Pons (tissue), 1 donor: ENCODE measurements at regions not wholly inside any gene's neighbourhood (a gene's known extent, or its start where the extent isn't known, plus 50 kb on each side); places are given as distances from the start of the nearest gene placed in this dataset.
"Not testable (repeated sequence)": the region's sequence is repeated elsewhere in the genome, so short reads cannot be mapped to it uniquely, and the experiment has no call there.

ENCODE experiments used
- DNase-seq: peaks from one replicate; pipeline ENCODE4 v3.0.0-alpha.2; 2016; ENCODE audit warnings: low spot score

DNA sequence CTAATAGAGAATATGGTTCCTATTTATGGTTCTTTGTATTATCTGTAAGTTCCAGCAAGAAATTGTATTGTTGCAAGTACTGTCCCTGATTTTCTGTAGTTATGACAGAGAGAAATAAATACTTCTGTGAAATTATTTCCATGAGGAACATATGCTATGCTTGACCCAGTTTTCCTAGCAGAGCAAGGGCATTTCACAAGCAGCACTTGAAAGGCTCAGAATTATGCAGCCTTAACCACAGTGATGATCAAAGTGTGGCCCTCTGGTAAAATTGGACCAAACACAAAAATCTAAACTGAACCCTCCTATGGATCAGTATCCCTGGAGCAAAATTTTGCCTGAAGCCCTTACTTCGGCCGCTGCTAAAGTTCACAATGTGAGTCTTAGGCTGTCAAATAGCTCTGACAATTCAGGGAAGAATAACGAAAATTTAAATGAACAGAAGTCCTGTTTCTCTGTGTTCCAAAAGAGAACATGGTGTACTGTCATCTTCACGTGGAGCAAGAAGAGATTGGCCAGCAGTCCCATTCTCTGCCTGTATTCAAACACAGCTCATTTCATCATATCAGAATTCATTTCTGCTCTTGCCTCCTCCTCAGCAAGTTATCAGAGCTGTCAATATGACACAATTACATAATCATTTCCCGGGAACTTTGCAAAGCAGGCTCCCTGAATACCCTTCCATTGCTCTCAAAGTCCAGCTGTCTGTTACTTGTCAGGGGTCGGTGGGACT lies 471.9 kb downstream of the RPS29 start:
- no peak for DNase-seq

DNA sequence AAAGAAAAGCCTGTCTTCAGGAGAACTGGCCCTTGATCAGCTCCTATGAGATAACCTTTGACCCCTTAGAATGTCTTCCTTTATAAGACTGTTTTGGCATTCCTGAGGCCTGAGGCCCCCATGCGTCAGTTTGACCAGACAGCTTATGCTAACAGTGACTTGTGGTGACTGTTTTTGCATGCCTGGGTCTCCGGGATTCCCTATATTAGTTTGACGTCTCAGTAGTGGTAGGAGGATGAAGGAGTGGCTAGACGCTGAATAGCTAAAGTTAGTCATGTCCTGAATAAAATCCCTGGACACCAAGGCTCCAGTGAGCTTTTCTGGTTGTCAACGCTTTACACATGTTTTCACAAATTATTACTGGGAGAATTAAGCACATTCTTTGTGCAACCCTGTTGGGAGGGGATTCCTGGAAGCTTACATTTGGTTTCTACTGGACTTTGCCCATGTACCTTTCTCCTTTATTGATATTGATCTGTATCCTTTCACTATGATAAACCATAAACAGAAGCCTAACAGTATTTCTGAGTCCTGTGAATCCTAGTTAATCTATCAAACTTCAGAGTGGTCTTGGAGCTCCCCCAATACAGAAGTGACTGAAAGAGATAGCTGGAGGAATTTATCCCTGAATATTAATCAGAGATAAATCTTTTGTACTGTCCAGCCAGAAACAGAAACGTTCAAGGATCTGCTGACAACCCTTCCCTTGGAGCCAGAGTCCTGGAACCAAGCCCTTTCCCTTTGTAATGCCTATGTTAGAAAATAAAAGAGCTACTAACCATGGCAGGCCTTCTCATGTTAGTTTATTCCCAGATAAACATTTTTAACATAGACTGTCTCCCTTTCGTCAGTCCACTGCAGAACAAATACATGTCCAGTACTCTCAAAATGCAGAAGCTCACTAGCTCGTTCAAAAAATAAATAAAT lies 479.2 kb downstream of the RPS29 start:
- no peak for DNase-seq

DNA sequence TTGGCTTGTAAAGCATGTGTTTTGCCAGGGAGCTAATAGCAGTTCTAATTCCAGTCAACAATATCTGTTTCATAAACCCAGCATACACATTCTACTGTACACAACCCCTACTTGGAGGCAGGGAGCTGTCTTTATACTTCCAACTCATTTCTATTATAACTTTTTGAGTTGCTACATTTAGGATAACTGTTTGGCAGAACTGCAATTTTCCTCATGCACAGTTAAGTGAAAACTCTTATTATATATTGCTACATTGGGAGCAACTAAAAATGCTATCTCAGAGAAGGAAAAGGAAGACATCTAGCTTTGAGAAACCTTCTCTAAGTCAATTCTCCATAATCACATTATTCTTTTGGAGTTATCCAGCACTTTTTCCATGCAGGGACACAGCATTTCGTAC lies 480.2 kb downstream of the RPS29 start:
- no peak for DNase-seq

DNA sequence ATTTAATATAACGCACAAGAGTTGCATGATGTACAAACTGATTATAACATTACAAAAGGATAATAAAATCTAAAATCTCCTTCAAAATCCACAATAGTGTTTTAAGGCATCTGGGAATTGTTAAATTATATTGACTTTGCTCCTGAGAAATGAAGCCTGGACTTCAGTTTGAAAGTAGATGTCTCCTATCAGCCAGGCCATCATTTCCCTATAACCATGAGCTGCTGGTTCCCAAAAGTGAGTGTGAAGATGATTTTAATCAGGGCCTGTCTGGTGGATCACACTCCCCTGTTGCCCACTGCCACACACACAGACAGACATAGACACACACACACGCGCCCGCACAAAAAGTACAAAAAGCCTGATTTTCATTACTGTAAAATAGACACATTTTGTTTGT lies 480.7 kb downstream of the RPS29 start:
- no peak for DNase-seq

DNA sequence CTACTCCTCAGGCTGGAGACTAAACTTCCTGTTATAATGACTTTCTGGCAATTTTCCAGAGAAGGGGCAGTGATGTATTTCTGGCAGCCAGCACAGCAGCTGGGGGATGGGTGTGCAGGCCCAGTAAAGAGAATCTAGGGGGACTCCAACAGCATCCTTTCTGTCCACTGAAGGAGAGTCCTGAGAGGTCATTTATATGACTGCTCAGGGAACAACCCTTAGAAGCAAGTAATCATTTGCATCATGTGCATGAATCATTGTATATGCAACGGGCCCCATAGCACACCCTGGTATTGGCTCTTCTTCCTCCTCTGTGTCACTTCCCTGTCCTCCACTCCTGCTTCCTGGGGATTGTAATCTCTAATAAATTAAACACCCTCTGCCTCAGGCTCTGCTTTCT lies 493.8 kb downstream of the RPS29 start:
- DNase-seq, result no peak

DNA sequence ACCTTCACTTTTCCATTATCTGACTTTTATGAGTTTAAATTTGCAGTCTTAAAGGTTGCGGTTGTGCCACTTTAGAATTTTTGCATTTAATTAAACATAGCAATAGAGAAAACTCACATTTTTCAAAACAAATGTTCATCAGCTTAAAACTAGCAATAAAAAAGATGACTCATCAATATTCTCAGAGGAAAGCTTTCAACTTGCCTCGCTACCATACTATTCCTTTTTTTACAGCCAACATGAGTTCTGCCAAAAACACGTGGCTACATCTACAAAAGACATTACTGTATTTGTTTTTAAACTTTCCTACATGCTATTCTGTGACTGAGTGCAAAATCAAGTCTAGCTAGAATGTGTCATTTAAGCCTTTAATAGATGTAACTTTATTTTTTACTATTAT lies 497.1 kb downstream of the RPS29 start:
- no peak for DNase-seq

DNA sequence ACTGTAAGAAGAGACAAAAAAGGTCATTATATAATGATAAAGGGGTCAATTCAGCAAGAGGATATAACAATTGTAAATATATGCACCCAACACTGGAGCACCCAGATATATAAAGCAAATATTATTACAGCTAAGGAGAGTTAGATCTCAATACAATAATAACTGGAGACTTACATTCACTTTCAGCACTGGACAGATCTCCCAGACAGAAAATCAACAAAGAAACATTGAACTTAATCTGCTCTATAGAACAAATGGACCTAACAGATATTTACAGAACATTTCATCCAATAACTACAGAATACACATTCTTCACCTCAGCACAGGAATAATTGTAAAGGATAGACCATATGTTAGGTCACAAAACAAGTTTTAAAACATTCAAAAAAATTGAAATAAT lies 512.9 kb downstream of the RPS29 start:
- DNase-seq, result not testable (repeated sequence)

DNA sequence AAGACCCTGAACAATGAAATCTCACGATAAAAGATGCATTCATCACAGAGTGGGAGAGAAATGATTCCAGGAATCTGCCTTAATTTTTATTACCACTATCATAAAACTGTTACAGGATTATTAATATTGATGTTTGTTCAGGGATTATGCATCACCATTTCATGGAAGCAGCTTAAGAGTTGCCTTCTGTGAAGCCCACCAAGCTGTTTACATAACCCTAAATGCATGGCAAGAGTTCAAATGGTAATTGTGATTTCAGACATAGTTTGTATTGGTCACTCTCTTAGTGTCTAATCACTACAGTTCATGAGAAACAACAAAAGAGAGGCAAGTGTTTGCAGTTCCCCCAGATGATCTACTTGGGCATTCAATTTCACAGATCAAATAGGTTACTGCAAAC lies 527.7 kb downstream of the RPS29 start:
- no peak for DNase-seq

DNA sequence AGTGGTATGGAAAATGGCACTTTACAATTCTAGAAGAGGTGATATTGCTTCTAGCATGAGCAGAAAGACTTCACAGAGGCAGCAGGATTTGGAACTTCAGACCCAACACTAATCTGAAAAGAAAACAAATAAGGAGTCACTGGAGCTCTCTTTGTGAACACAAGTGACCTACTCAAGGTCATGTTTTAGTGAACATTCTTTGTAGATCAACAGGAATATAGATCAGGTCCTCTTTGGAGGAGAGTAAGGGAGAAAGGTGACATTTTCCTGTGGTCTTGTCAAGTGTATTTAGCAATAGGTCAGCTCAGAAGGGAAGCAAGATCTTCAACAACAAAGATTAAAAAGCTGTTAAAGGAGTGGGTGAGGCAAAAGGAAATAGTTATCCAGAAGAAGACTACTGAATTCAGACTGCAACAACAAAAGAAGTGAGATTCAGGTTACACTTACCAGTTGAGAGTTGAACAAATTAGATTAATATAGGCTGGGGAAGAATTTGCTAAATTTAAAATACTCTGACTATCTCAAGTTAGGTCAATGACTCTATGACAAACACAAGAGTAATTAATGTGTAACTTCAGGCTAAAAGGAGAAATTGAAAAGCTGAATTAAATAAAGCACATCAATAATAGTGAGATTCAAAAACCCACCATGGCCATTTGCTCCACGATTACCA lies 528.2 kb downstream of the RPS29 start:
- DNase-seq, result no peak

DNA sequence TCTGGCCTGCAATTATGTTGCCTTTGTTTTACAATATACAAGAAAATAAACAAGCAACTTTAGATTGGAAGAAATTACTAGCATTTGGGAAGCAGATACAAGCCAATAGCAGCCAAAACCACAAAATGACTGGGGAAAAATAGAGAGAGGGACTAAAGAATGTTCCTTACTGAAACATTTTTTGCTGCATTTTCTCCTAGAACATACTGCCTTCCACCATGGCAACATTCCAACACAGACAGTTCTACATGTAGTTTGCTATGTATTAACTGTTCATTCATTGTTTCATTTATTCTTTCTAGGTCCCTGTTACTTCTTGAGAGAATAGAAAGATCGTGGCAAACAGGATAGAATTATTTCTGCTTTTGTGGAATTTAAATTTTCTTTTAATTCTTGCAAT lies 530.2 kb downstream of the RPS29 start:
- DNase-seq, result no peak

DNA sequence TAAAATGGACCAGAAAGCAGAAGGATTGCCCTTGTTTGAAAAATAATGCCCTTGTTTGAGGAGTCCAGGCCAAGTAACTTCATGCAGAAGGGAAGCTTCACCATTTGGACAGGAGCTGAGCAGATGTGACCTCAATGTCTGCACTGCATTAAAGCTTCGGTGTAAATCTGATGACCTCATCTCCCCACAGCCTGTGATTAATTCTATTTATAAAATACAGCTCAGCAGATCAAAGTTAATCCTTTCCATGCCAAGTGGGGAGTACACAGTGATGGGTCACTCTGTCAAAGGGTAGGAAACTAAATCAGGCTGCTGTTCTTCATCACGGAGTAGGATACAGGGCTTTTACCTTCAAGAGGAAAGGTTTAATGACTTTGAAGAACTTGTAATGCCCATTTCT lies 533.7 kb downstream of the RPS29 start:
- DNase-seq, result no peak

DNA sequence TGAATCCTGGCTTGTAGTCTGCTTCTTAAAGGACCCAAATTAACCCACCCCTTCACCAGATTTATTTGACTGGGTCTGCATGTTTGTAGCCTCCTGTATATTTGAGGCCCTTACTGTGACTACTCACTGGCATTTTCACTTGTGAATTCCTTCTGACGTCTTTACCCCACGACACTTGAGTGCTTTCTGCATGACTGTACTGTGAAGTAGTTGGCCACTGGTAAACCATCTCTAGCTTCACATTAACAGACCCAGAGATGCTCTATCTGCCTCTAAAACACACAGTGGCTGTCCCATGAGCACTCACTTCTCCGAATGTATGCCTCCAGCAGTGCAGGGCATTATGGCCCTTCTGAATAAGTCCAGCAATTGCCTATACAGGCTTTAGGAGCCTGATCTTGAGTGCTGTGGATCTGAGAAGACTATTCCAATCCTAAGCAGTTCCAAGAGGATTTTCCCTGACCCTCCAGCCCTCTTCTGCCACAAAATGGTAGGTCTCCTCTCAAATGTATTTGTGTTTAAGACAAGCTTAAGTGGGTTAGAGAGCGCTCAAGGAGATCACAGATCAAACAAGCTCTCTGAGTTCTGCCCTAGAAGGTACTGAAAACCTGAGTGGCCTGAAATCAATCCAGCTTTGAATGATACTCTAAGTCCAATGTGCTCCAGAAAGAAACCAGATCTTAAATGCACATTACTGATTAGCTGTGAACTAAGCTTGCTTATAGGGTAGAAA lies 534.7 kb downstream of the RPS29 start:
- DNase-seq, result no peak

DNA sequence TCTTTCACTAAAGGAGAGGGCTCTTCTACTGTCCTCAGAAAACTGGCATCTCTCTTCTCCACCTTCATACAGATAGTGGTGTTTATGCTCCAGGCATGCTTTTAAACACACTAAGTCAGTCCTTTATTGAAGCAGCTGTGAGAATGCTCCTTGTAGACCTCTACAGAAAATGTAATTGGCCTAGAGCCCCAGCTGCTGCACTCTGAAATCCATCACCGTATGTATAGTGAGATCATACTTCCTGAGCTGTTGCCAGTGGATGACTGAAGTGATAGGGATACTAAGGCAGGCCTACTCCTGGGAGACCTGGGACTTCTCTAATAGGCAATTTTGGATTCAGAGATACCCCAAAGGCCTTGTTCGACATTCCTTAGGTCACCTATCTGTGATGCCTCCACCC lies 535.4 kb downstream of the RPS29 start:
- DNase-seq, result no peak

DNA sequence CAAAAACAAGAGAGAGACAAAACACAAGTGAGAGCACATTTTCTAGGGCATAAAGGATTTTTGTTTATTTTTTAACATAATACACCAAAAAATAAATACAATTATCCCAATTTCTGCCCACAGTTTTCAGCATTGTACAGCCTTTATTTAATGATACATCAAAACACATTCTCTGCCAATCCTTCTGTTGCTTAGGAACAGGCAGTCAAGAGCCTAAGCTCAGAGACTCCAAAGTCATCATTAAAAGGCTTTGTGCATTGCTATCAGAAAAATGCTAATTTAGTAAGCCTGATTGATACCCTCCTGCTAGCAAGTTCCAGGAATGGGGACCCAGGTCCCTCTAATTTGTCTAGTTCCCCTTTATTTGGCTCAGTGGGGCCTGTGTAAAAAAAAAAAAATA lies 536.5 kb downstream of the RPS29 start:
- no peak for DNase-seq

DNA sequence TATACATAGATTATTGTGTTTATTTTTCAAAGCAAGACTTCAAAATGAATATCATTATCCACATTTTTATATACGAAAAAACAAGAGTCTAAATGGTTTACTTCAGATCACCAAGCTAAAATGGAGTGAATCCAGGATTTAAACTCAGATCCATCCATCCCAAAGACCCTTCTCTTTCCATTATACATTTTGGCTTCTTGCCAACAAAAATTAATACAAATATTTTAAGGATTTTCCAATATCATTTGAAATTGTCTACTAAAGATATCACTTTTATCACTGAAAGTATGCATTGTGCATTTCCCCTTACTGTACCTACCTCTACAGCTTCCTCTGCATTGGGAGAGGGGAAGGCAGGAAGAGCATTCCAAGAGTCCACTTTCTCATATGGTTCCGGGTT lies 541.2 kb downstream of the RPS29 start:
- no peak for DNase-seq

DNA sequence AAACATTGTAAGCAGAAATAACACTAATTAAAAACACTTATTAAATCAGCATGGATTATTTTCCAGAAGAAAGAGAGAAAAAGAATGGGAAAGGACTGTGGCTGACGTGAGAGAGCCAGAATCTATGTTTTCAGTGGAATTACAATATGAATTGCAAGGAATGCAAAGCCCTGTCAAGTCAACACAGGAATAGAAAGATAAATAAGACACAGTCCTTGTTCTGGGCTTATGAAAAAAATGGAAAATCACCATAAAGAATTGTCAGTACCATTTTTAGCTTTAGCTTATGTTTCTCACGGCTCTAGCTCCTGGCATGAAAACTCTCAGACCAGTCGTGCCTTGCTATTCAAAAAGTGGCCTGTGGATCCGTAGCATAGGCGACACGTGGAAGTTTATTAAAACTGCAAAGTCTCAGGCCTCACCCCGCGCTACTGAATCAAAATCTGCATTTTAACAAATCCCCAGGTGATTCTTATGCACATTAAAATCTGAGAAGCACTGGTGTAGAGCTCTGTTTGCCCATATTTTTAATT lies 549.1 kb downstream of the RPS29 start:
- no peak for DNase-seq

DNA sequence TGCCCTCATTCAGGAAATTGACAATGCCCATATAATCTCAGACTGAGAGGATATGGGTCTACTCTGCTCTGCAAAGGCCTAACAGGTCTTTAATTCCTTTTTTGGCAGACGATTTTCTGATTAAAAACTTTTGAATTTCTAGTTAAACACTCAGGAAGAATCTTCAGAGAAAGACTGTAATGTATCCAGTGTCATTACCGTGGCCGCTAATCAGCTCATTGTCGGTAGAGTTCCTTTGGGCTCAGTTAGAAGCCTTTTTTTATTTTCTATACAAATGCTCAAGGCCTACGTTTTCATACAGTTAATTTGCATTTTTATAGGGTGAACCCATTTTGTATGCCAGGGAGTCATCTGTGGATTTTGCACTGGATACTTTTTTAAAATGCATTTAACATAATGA lies 549.9 kb downstream of the RPS29 start:
- no peak for DNase-seq

DNA sequence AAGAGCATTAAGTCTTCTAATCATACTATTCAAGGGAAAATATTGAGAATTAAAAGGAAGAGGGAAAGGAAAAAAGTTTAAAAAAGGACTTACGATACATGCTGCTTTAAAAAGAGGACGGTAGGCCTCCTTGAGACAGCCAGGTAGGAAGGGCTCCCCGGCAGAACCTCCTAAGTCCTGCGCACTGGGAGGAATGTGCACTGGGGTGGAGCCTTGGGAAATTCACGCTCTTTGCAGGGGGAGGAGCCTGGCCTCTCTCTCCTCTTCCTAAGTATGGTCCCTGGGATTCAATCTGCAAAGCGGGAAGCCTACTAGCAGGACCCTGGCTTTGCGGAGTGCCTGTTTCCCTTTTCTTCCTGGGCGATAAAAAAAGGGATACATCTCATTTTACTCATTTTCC lies 553.0 kb downstream of the RPS29 start:
- no peak for DNase-seq

DNA sequence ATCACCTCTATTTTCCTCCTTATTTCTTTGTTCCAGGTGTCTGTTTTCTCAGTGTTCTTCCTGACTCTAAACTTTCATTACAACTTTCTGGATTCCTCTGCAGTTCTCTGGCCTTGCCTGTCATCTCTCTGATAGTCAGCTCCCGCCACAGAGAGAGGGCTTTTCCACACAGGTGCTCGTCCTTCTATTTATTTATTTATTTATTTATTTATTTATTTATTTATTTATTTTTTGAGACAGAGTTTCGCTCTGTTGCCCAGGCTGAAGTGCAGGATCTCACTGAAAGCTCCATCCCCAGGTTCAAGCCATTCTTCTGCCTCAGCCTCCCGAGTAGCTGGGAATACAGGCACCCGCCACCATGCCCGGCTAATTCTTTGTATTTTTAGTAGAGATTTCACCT lies 554.5 kb downstream of the RPS29 start:
- not testable (repeated sequence) for DNase-seq

DNA sequence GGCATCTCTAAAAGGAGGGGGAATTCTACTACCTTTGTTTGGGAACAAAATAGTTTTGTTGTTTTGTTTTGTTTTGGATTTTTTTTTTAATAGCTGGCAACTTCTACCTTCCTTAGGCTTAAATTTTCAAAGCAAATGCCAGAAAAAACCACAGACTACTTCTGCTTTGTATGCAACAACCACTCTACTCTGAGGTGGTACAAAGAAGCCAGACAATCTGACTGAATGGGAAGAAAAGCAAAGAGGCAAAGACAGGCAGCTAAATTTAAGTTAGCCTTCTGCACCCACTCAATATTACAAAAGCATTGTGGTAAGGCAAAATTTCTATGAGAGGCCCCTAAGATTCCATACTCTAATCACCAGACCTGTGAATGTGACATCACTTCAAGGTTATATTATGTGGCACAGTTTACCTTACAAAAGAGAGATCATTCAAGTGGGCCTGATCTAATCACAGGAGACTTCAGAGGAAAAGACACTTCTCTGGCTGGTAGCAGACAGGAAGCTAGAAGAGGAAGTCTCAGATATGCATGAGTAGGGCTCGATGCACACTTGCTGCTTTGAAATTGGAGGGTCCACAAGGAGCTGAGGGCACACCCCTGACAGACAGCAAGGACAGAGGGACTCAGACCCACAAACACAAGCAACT lies 566.6 kb downstream of the RPS29 start:
- peak; percentile 17 for DNase-seq

DNA sequence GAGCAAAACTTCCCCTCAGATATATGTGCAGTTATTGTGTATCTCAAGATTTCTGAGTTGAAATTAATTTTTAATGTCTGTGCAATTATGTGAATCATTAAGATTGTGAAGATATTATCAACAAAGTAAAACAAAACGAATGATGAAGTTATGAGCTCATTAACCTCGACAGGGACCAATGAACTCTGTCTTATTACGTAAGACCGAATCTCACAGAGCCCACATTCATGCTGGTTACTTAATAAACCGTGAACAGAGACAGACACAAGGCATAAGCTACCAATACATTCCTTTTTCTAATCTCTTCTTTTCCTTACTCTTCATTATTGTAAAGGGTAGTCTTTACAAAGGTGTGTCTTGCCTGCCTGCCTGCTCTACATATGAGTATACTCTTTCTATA lies 568.7 kb downstream of the RPS29 start:
- DNase-seq, result no peak
